Endothelial cell (in vitro differentiated cells): ENCODE measurements at regions not wholly inside any gene's neighbourhood (a gene's known extent, or its start where the extent isn't known, plus 50 kb on each side); places are given as distances from the start of the nearest gene placed in this dataset.

ENCODE experiments used
- DNase-seq: peaks from one replicate; pipeline ENCODE4 v3.0.0; 2021; ENCODE audit warnings: low spot score
- H3K27ac Mint-ChIP-seq: one replicate; pipeline ENCODE4 v1.8.0; 2021; ENCODE audit warnings: mixed read lengths, inconsistent platforms; ENCODE audit not compliant: unreplicated experiment
- H3K27me3 Mint-ChIP-seq: one replicate; pipeline ENCODE4 v1.8.0; 2021; ENCODE audit warnings: mild to moderate bottlenecking, moderate library complexity, mixed read lengths, inconsistent platforms; ENCODE audit not compliant: unreplicated experiment
- H3K36me3 Mint-ChIP-seq: one replicate; pipeline ENCODE4 v1.8.0; 2021; ENCODE audit warnings: mild to moderate bottlenecking, low read depth, mixed read lengths, inconsistent platforms; ENCODE audit not compliant: unreplicated experiment
- H3K4me1 Mint-ChIP-seq: one replicate; pipeline ENCODE4 v1.8.0; 2021; ENCODE audit warnings: mild to moderate bottlenecking, mixed read lengths, inconsistent platforms; ENCODE audit not compliant: unreplicated experiment
- H3K4me3 Mint-ChIP-seq: one replicate; pipeline ENCODE4 v1.8.0; 2021; ENCODE audit warnings: mild to moderate bottlenecking, mixed read lengths, inconsistent platforms; ENCODE audit not compliant: unreplicated experiment
- H3K9me3 Mint-ChIP-seq: one replicate; pipeline ENCODE4 v1.8.0; 2021; ENCODE audit warnings: mixed read lengths, inconsistent platforms; ENCODE audit not compliant: unreplicated experiment
- CTCF ChIP-seq: fragments of 200-600 bp; sonication (generic); IDR thresholded peaks from one replicate; pipeline ENCODE4 v1.5.0; 2021; ENCODE audit warnings: antibody characterized with exemption; ENCODE audit not compliant: unreplicated experiment

GRCh38 chr6:14610141-14610540 lies 492.6 kb downstream of the CD83 start:
- H3K27me3 Mint-ChIP-seq: peaks cover 2% of the 10 kb centered on the region
- DNase-seq: no peak
- no peaks in the 10 kb centered on the region for H3K9me3 Mint-ChIP-seq
- H3K4me1 Mint-ChIP-seq: peaks cover 6% of the 10 kb centered on the region
- no peak for TF ChIP-seq CTCF
- H3K27ac Mint-ChIP-seq: no peak overlapping the region
- no peak overlapping the region for H3K4me3 Mint-ChIP-seq
- H3K36me3 Mint-ChIP-seq: no peaks in the 10 kb centered on the region

GRCh38 chr6:14612016-14612980 lies 494.7 kb downstream of the CD83 start:
- no peak overlapping the region for H3K27ac Mint-ChIP-seq
- peaks cover 2% of the 10 kb centered on the region for H3K27me3 Mint-ChIP-seq
- DNase-seq: no peak
- no peak overlapping the region for H3K4me3 Mint-ChIP-seq
- H3K9me3 Mint-ChIP-seq: no peaks in the 10 kb centered on the region
- no peaks in the 10 kb centered on the region for H3K36me3 Mint-ChIP-seq
- TF ChIP-seq CTCF: no peak
- peaks cover 6% of the 10 kb centered on the region for H3K4me1 Mint-ChIP-seq

GRCh38 chr6:14614631-14615030 lies 497.1 kb downstream of the CD83 start:
- no peaks in the 10 kb centered on the region for H3K36me3 Mint-ChIP-seq
- H3K4me3 Mint-ChIP-seq: no peak overlapping the region
- no peak for DNase-seq
- no peaks in the 10 kb centered on the region for H3K9me3 Mint-ChIP-seq
- H3K27me3 Mint-ChIP-seq: peaks cover 2% of the 10 kb centered on the region
- H3K4me1 Mint-ChIP-seq: peaks cover 4% of the 10 kb centered on the region
- no peak overlapping the region for H3K27ac Mint-ChIP-seq
- no peak for TF ChIP-seq CTCF

GRCh38 chr6:14616656-14617055 lies 499.1 kb downstream of the CD83 start:
- Mint-ChIP-seq H3K36me3 (no peaks in the 10 kb centered on the region), H3K9me3 (no peaks in the 10 kb centered on the region), H3K27me3 (no peaks in the 10 kb centered on the region), H3K27ac (no peak overlapping the region), H3K4me3 (no peak overlapping the region), H3K4me1 (peaks cover 11% of the 10 kb centered on the region)
- DNase-seq: no peak
- TF ChIP-seq CTCF: no peak

GRCh38 chr6:14618759-14619418 lies 501.3 kb downstream of the CD83 start:
- no peak for TF ChIP-seq CTCF
- Mint-ChIP-seq H3K9me3 (no peaks in the 10 kb centered on the region), H3K27me3 (no peaks in the 10 kb centered on the region), H3K4me3 (no peak overlapping the region), H3K36me3 (no peaks in the 10 kb centered on the region), H3K4me1 (peaks cover 13% of the 10 kb centered on the region), H3K27ac (no peak overlapping the region)
- DNase-seq: no peak
